Hepatocyte (in vitro differentiated cells): ENCODE measurements at regions not wholly inside any gene's neighbourhood (a gene's known extent, or its start where the extent isn't known, plus 50 kb on each side); places are given as distances from the start of the nearest gene placed in this dataset.
"Not testable (repeated sequence)": the region's sequence is repeated elsewhere in the genome, so short reads cannot be mapped to it uniquely, and the experiment has no call there.

Experiments
- EZH2 ChIP-seq: fragments of 200-600 bp; sonication (generic); IDR thresholded peaks from 2 replicates; pipeline ENCODE4 v1.6.1; 2016; ENCODE audit warnings: antibody characterized with exemption, mild to moderate bottlenecking, borderline replicate concordance
- EZH2phosphoT487 ChIP-seq: fragments of 200-600 bp; sonication (generic); IDR thresholded peaks from one replicate; pipeline ENCODE4 v1.6.1; 2018; ENCODE audit warnings: antibody characterized with exemption, mild to moderate bottlenecking, low read depth, moderate library complexity; ENCODE audit not compliant: unreplicated experiment, severe bottlenecking

DNA sequence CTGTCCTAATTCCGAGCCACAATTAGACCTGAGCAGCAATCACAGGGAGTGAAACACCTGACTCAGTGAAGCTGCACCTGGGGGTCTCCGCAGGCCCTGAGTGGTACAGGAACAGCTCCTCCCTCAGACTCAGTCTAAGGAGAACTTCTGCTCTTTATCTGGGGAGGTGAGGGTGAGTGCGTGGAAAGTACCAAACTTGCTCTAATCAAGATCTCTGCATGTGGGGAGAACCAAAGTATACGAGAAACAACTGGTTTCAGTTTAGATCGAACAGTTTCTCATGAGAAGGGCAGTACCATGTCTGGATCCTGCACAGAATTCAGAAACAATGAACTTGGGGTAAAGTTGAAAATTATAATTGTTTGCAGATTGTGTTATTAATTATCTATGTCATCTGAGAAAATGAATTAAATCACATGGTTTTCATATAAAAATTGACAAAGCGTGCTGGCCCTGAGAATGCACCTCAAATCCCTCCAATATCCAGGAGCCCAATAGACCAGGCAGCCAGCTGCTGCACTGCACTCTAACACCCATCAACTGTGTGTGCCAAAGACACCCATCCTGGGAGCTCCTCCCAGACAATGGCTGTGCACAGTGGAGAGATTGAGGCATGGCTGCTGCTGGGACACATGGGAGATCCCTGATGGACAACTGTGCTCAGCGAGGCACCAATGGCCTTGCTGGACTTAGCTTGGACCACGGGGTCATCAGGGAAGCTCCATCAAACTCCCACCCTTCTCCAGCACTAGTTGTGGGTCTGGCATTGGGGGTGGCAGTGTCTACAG is 803.8 kb downstream of the TMEM121 start:
- not testable (repeated sequence) for TF ChIP-seq EZH2phosphoT487, EZH2
